Breast epithelium (tissue), 4 donors: ENCODE measurements at regions not wholly inside any gene's neighbourhood (a gene's known extent, or its start where the extent isn't known, plus 50 kb on each side); places are given as distances from the start of the nearest gene placed in this dataset.
"Not testable (repeated sequence)": the region's sequence is repeated elsewhere in the genome, so short reads cannot be mapped to it uniquely, and the experiment has no call there.

ENCODE experiments used
- DNase-seq, 2 donors: peaks; one replicate each; pipeline ENCODE4 v3.0.0-alpha.2; 2019; ENCODE audit warnings: low spot score in 2 of 2
- H3K27ac ChIP-seq, 2 donors: fragments of 200-600 bp; sonication (generic) in 1 of 2; one replicate each; pipeline ENCODE4 v1.5.1; 2016 to 2019; ENCODE audit warnings: mild to moderate bottlenecking in 1 of 2
- H3K27me3 ChIP-seq, 2 donors: fragments of 200-600 bp; sonication (generic) in 1 of 2; one replicate each; pipeline versions ENCODE4 v1.5.1 to v1.6.0; 2017 to 2019; ENCODE audit warnings: control low read depth in 1 of 2, mild to moderate bottlenecking in 1 of 2
- H3K36me3 ChIP-seq: fragments of 200-600 bp; one replicate; pipeline ENCODE4 v1.5.1; 2019
- H3K4me1 ChIP-seq, 2 donors: fragments of 200-600 bp; sonication (generic); one replicate each; pipeline ENCODE4 v1.5.1; 2016 to 2019; ENCODE audit warnings: control low read depth in 1 of 2
- H3K4me3 ChIP-seq, 3 donors: fragments of 200-600 bp; sonication (generic); 1 replicate in 2 of 3; 2 replicates in 1 of 3; pipeline ENCODE4 v1.5.1; 2016 to 2019; ENCODE audit warnings: mild to moderate bottlenecking in 3 of 3, moderate library complexity in 2 of 3
- H3K9me3 ChIP-seq, 2 donors: fragments of 200-600 bp; sonication (generic) in 1 of 2; one replicate each; pipeline ENCODE4 v1.5.1; 2016 to 2019; ENCODE audit warnings: control low read depth in 1 of 2
- CTCF ChIP-seq, 3 donors: fragments of 450-650 bp; IDR thresholded peaks; one replicate each; pipeline ENCODE4 v1.5.1; 2016 to 2017; ENCODE audit warnings: antibody characterized with exemption in 3 of 3, mild to moderate bottlenecking in 3 of 3, moderate library complexity in 3 of 3
- POLR2A ChIP-seq: fragments of 450-650 bp; IDR thresholded peaks from one replicate; pipeline ENCODE4 v1.6.1; 2016; ENCODE audit warnings: antibody characterized with exemption, mild to moderate bottlenecking, moderate library complexity
- POLR2AphosphoS5 ChIP-seq, 3 donors: sonication (generic); formaldehyde crosslinking; IDR thresholded peaks; one replicate each; pipeline ENCODE4 v1.6.1; 2017; ENCODE audit warnings: antibody characterized with exemption in 3 of 3
- intact Hi-C: fragments of 100-400 bp; cut with DNase I; formaldehyde crosslinking; loops from one replicate; pipeline ENCODE4 v1.15.1; 2023; ENCODE audit warnings: low total_unique reads

GRCh38 chr3:10109-10996, 186.2 kb upstream of the CHL1 start:
- H3K27ac ChIP-seq, H3K4me1 ChIP-seq, H3K4me3 ChIP-seq, H3K9me3 ChIP-seq, intact Hi-C loops, H3K36me3 ChIP-seq, H3K27me3 ChIP-seq, DNase-seq: not testable (repeated sequence)

DNA sequence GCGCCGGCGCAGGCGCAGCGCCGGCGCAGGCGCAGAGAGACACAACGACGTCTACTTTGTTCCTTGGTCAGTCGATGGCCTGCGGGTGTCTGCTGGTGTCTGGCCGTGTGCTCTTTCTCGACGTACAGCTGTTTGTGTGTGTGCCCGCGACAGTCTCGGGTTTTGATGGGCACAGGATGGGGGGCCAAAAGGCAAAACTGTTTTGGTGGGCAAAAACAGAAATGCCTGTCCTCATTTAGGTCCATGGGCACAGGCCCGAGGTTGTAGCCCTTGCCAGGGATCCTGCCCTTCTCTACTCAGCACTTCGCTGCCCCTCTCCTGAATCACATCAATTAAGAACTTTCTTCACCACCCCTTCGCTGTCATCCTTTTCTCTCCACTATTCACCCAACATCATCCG, 184.8 kb upstream of the CHL1 start:
- Histone ChIP-seq H3K36me3 (no peaks in the 10 kb centered on the region), H3K27me3 (no peaks in the 10 kb centered on the region), H3K4me3 (no peak overlapping the region), H3K4me1 (no peaks in the 10 kb centered on the region), H3K9me3 (no peaks in the 10 kb centered on the region), H3K27ac (no peak overlapping the region)
- TF ChIP-seq POLR2AphosphoS5 (IDR thresholded peaks at IDR 0.05) (no peak), CTCF (IDR thresholded peaks at IDR 0.05) (no peak), POLR2A (no peak)
- intact Hi-C loops = no loop called here
- no peak for DNase-seq

GRCh38 chr3:14652-15051, 181.9 kb upstream of the CHL1 start:
- no peak overlapping the region for H3K4me3 ChIP-seq
- H3K4me1 ChIP-seq = no peaks in the 10 kb centered on the region
- no peaks in the 10 kb centered on the region for H3K36me3 ChIP-seq
- DNase-seq = no peak
- H3K27ac ChIP-seq = no peak overlapping the region
- intact Hi-C loops = no loop called here
- no peak for TF ChIP-seq POLR2AphosphoS5 (IDR thresholded peaks at IDR 0.05)
- no peak for TF ChIP-seq POLR2A
- TF ChIP-seq CTCF (IDR thresholded peaks at IDR 0.05) = no peak
- no peaks in the 10 kb centered on the region for H3K9me3 ChIP-seq
- H3K27me3 ChIP-seq = no peaks in the 10 kb centered on the region

- intact Hi-C loops = no loop called here
- no peak for DNase-seq
Observed at GRCh38 chr3:16366-16765, 180.2 kb upstream of the CHL1 start.

DNA sequence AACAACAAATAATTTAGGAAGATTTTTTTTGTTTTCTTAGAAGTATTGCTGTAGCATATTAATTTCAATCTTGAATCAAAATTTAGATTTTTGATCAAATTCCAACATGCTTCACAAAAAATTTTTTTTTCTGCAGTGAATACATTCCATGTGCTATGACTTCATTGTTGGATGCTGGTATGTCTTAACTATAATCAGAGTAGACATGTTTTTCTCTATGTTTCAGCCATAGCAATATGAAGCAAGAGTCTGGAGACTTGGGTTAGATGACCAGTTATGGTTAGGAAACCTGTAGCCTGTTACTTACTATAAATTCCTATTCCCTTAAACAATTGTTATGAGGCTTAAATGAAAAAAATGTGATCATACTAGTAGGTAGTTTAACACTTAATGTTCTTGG, 176.1 kb upstream of the CHL1 start:
- H3K27ac ChIP-seq = no peak overlapping the region
- H3K36me3 ChIP-seq = no peaks in the 10 kb centered on the region
- intact Hi-C loops = no loop called here
- H3K27me3 ChIP-seq = no peaks in the 10 kb centered on the region
- TF ChIP-seq POLR2AphosphoS5 (IDR thresholded peaks at IDR 0.05) (no peak), CTCF (IDR thresholded peaks at IDR 0.05) (no peak), POLR2A (no peak)
- H3K4me1 ChIP-seq = no peaks in the 10 kb centered on the region
- no peaks in the 10 kb centered on the region for H3K9me3 ChIP-seq
- no peak for DNase-seq
- no peak overlapping the region for H3K4me3 ChIP-seq

More at GRCh38 chr3:16366-16765, 180.2 kb upstream of the CHL1 start:
- Histone ChIP-seq H3K27ac (no peak overlapping the region), H3K9me3 (no peaks in the 10 kb centered on the region), H3K27me3 (no peaks in the 10 kb centered on the region), H3K4me1 (no peaks in the 10 kb centered on the region), H3K4me3 (no peak overlapping the region), H3K36me3 (no peaks in the 10 kb centered on the region)
- TF ChIP-seq POLR2AphosphoS5 (IDR thresholded peaks at IDR 0.05) = no peak
- no peak for TF ChIP-seq POLR2A
- no peak for TF ChIP-seq CTCF (IDR thresholded peaks at IDR 0.05)
